ENCODE measurements at regions not wholly inside any gene's neighbourhood (a gene's known extent, or its start where the extent isn't known, plus 50 kb on each side); places are given as distances from the start of the nearest gene placed in this dataset.
"Not testable (repeated sequence)": the region's sequence is repeated elsewhere in the genome, so short reads cannot be mapped to it uniquely, and the experiment has no call there.

- Histone ChIP-seq H3K4me1 (ENCODE audit: control insufficient read depth in 1 of 2, insufficient read depth in 2 of 2, low read length in 2 of 2) (no peaks in the 10 kb centered on the region), H3K4me3 (ENCODE audit: low read length in 2 of 2) (no peak overlapping the region), H3K9me3 (ENCODE audit: control insufficient read depth, low read length) (no peaks in the 10 kb centered on the region), H3K27me3 (ENCODE audit: control insufficient read depth in 1 of 2, insufficient read depth in 2 of 2, low read length in 1 of 2) (no peaks in the 10 kb centered on the region), H3K36me3 (ENCODE audit: control insufficient read depth in 1 of 2, insufficient read depth in 2 of 2, low read length in 1 of 2) (no peaks in the 10 kb centered on the region), H3K27ac (ENCODE audit: low read depth in 1 of 2, low read length in 2 of 2) (no peak overlapping the region)
- intact Hi-C loops (cut with DNase I), result loop anchor here in 1 of 2 donors (10.0 kb wide), 1 partner anchor 1184 kb away; no protein-coding TSS in a partner anchor
- DNase-seq (no peak), ATAC-seq (ENCODE audit: low FRiP score) (no peak)
- 94 to 97% methylated on average over 1 of the region's 1 CpG for WGBS, 2 donors
Measured at GRCh38 chr2:146730882-146731281, 1113.9 kb upstream of the ACVR2A start.

DNA sequence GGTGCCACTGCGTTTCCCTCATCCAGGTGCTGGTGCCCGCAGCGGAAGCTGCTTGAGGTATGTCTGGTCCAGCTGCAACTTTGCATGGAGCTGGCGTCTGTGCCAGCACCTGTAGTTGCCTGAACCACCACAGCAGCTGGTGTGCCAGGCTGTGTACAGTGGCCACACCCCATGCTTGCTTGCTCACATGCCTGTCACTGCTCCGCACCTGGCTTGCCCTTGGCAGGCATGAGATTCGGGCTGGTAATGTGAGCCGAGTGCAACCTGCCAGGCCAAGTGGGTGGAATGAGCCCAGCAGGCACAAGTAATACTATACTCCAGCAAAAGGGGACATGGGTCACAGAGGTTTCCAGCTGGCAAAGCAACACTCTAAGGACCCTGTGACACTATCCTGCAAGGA lies 1123.3 kb upstream of the ACVR2A start:
- no peaks in the 10 kb centered on the region for H3K4me1 ChIP-seq (ENCODE audit: control insufficient read depth in 1 of 2, insufficient read depth in 2 of 2, low read length in 2 of 2)
- H3K36me3 ChIP-seq (ENCODE audit: control insufficient read depth in 1 of 2, insufficient read depth in 2 of 2, low read length in 1 of 2), result no peaks in the 10 kb centered on the region
- no peaks in the 10 kb centered on the region for H3K27me3 ChIP-seq (ENCODE audit: control insufficient read depth in 1 of 2, insufficient read depth in 2 of 2, low read length in 1 of 2)
- peaks cover 3% of the 10 kb centered on the region for H3K9me3 ChIP-seq (ENCODE audit: control insufficient read depth, low read length)
- intact Hi-C loops (cut with DNase I), result no loop called here
- WGBS, 2 donors, result 81 to 85% methylated on average over 7 of the region's 7 CpGs
- DNase-seq (no peak), ATAC-seq (ENCODE audit: low FRiP score) (no peak)
- H3K27ac ChIP-seq (ENCODE audit: low read depth in 1 of 2, low read length in 2 of 2), result no peak overlapping the region
- no peak overlapping the region for H3K4me3 ChIP-seq (ENCODE audit: low read length in 2 of 2)

DNA sequence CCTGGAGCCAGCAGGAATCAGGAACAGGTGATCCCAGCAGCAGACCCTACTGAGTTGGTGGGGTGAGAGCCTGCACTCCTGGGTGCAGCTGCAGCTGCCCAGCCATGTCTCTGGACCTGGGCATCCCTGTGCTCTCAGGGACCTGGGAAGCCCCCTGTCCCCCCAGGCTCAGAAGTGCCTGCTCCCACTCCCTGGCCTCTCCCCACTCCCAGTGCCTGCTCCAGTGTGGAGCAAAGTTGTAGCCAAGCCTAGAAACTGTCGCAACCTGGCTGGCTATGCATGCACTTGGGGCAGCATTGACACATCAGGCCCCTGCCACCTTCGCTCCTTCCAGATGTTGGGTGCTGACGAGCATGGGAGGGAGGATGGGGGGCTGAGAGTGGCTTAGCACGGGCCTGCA lies 1124.7 kb upstream of the ACVR2A start:
- intact Hi-C loops (cut with DNase I), result no loop called here
- ATAC-seq (ENCODE audit: low FRiP score) (no peak), DNase-seq (no peak)
- no peaks in the 10 kb centered on the region for H3K36me3 ChIP-seq (ENCODE audit: control insufficient read depth in 1 of 2, insufficient read depth in 2 of 2, low read length in 1 of 2)
- no peaks in the 10 kb centered on the region for H3K4me1 ChIP-seq (ENCODE audit: control insufficient read depth in 1 of 2, insufficient read depth in 2 of 2, low read length in 2 of 2)
- no peak overlapping the region for H3K27ac ChIP-seq (ENCODE audit: low read depth in 1 of 2, low read length in 2 of 2)
- 90 to 92% methylated on average over 4 of the region's 4 CpGs for WGBS, 2 donors
- peaks cover 3% of the 10 kb centered on the region for H3K9me3 ChIP-seq (ENCODE audit: control insufficient read depth, low read length)
- H3K27me3 ChIP-seq (ENCODE audit: control insufficient read depth in 1 of 2, insufficient read depth in 2 of 2, low read length in 1 of 2), result no peaks in the 10 kb centered on the region
- H3K4me3 ChIP-seq (ENCODE audit: low read length in 2 of 2), result no peak overlapping the region

DNA sequence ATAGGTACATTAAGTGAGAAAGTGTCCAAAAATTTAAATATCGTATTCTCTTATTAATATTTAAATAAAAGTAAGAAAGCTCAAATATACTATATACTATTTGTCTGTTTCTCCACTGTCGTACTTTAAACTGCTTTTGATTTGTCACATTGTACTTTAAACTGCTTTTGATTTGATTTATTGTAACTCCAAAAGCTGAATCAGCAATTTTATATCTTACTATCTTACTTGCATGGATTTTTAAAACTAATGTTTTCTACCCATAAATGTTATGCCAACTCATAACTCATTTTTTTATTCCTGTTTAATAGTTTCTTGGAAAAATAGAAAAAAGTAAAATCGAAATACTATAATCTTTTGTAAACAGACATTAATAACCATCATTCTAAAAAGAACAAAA lies 1128.2 kb upstream of the ACVR2A start:
- no peak for DNase-seq
- Histone ChIP-seq H3K36me3 (ENCODE audit: control insufficient read depth in 1 of 2, insufficient read depth in 2 of 2, low read length in 1 of 2) (no peaks in the 10 kb centered on the region), H3K27ac (ENCODE audit: low read depth in 1 of 2, low read length in 2 of 2) (no peak overlapping the region), H3K4me3 (ENCODE audit: low read length in 2 of 2) (no peak overlapping the region), H3K9me3 (ENCODE audit: control insufficient read depth, low read length) (peaks cover 2% of the 10 kb centered on the region), H3K27me3 (ENCODE audit: control insufficient read depth in 1 of 2, insufficient read depth in 2 of 2, low read length in 1 of 2) (no peaks in the 10 kb centered on the region), H3K4me1 (ENCODE audit: control insufficient read depth in 1 of 2, insufficient read depth in 2 of 2, low read length in 2 of 2) (no peaks in the 10 kb centered on the region)
- intact Hi-C loops (cut with DNase I), result no loop called here
- 38 to 44% methylated on average over 3 of the region's 3 CpGs for WGBS, 2 donors
- no peak for ATAC-seq (ENCODE audit: low FRiP score)

DNA sequence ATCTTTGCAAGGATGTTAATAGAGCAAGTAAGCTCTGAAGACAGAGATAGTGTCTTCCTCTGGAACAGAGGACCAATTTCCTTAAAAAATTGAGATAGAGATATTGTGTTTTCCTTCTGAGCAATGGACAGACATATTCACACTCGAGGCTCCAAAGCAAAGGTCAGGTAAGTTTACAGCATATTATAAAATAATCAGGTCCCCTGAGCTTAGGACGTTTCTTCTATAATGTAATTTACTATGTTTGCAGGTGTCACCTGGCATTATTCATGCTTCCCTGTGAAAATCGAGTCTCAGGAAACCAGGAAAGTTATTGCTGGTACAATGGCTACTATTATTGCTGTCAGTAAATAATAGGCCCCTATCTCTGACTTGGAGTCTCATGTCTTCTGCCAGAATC lies 1135.8 kb upstream of the ACVR2A start:
- intact Hi-C loops (cut with DNase I), result no loop called here
- 45 to 55% methylated on average over 3 of the region's 3 CpGs for WGBS, 2 donors
- no peak overlapping the region for H3K4me3 ChIP-seq (ENCODE audit: low read length in 2 of 2)
- H3K9me3 ChIP-seq (ENCODE audit: control insufficient read depth, low read length), result no peaks in the 10 kb centered on the region
- H3K27ac ChIP-seq (ENCODE audit: low read depth in 1 of 2, low read length in 2 of 2), result no peak overlapping the region
- ATAC-seq (ENCODE audit: low FRiP score) (no peak), DNase-seq (no peak)
- no peaks in the 10 kb centered on the region for H3K36me3 ChIP-seq (ENCODE audit: control insufficient read depth in 1 of 2, insufficient read depth in 2 of 2, low read length in 1 of 2)
- no peaks in the 10 kb centered on the region for H3K4me1 ChIP-seq (ENCODE audit: control insufficient read depth in 1 of 2, insufficient read depth in 2 of 2, low read length in 2 of 2)
- H3K27me3 ChIP-seq (ENCODE audit: control insufficient read depth in 1 of 2, insufficient read depth in 2 of 2, low read length in 1 of 2), result no peaks in the 10 kb centered on the region

- 91 to 93% methylated on average over 1 of the region's 1 CpG for WGBS, 2 donors
- no peak for ATAC-seq (ENCODE audit: low FRiP score)
- no peak for DNase-seq
- Histone ChIP-seq H3K4me1 (ENCODE audit: control insufficient read depth in 1 of 2, insufficient read depth in 2 of 2, low read length in 2 of 2) (no peaks in the 10 kb centered on the region), H3K9me3 (ENCODE audit: control insufficient read depth, low read length) (peaks cover 4% of the 10 kb centered on the region), H3K36me3 (ENCODE audit: control insufficient read depth in 1 of 2, insufficient read depth in 2 of 2, low read length in 1 of 2) (no peaks in the 10 kb centered on the region), H3K4me3 (ENCODE audit: low read length in 2 of 2) (no peak overlapping the region), H3K27me3 (ENCODE audit: control insufficient read depth in 1 of 2, insufficient read depth in 2 of 2, low read length in 1 of 2) (no peaks in the 10 kb centered on the region), H3K27ac (ENCODE audit: low read depth in 1 of 2, low read length in 2 of 2) (no peak overlapping the region)
- intact Hi-C loops (cut with DNase I), result no loop called here
Measured at GRCh38 chr2:146701183-146701582, 1143.6 kb upstream of the ACVR2A start.

DNA sequence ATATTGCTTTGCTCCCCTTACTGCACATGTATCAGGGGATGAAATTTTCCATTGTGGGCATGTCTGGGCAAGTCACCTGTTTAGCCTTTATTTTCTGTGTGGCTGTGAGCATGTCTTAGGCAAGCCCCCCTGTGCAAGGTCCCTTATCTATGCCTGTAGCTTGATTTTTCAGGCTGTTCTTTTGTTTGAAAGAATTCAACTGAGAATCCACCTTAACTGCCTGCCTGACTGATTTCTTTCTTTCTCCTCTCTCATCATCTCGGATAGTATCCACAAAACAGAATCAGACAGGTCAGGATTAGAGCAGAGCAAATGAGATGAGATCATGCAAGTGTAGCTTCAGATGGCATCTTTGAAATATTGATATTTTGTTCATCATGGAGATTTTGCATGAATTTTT lies 1147.5 kb upstream of the ACVR2A start:
- Histone ChIP-seq H3K4me3 (ENCODE audit: low read length in 2 of 2) (no peak overlapping the region), H3K9me3 (ENCODE audit: control insufficient read depth, low read length) (peaks cover 4% of the 10 kb centered on the region), H3K4me1 (ENCODE audit: control insufficient read depth in 1 of 2, insufficient read depth in 2 of 2, low read length in 2 of 2) (no peaks in the 10 kb centered on the region), H3K27ac (ENCODE audit: low read depth in 1 of 2, low read length in 2 of 2) (no peak overlapping the region), H3K36me3 (ENCODE audit: control insufficient read depth in 1 of 2, insufficient read depth in 2 of 2, low read length in 1 of 2) (no peaks in the 10 kb centered on the region), H3K27me3 (ENCODE audit: control insufficient read depth in 1 of 2, insufficient read depth in 2 of 2, low read length in 1 of 2) (no peaks in the 10 kb centered on the region)
- ATAC-seq (ENCODE audit: low FRiP score) (no peak), DNase-seq (no peak)
- intact Hi-C loops (cut with DNase I), result no loop called here
- 90 to 94% methylated on average over 1 of the region's 1 CpG for WGBS, 2 donors

GRCh38 chr2:146696787-146697186 lies 1148.0 kb upstream of the ACVR2A start:
- DNase-seq; H3K27me3 ChIP-seq (ENCODE audit: control insufficient read depth in 1 of 2, insufficient read depth in 2 of 2, low read length in 1 of 2); H3K36me3 ChIP-seq (ENCODE audit: control insufficient read depth in 1 of 2, insufficient read depth in 2 of 2, low read length in 1 of 2); ATAC-seq (ENCODE audit: low FRiP score); H3K9me3 ChIP-seq (ENCODE audit: control insufficient read depth, low read length); intact Hi-C loops (cut with DNase I); H3K4me3 ChIP-seq (ENCODE audit: low read length in 2 of 2); H3K27ac ChIP-seq (ENCODE audit: low read depth in 1 of 2, low read length in 2 of 2); H3K4me1 ChIP-seq (ENCODE audit: control insufficient read depth in 1 of 2, insufficient read depth in 2 of 2, low read length in 2 of 2): not testable (repeated sequence)
- WGBS, 2 donors, result 92 to 95% methylated on average over 2 of the region's 3 CpGs

- H3K36me3 ChIP-seq (ENCODE audit: control insufficient read depth in 1 of 2, insufficient read depth in 2 of 2, low read length in 1 of 2), result no peaks in the 10 kb centered on the region
- 31 to 36% methylated on average over 1 of the region's 1 CpG for WGBS, 2 donors
- H3K9me3 ChIP-seq (ENCODE audit: control insufficient read depth, low read length), result no peaks in the 10 kb centered on the region
- no peak for ATAC-seq (ENCODE audit: low FRiP score)
- peaks cover 0 to 2% of the 10 kb centered on the region in 2 donors for H3K27me3 ChIP-seq (ENCODE audit: control insufficient read depth in 1 of 2, insufficient read depth in 2 of 2, low read length in 1 of 2)
- H3K4me1 ChIP-seq (ENCODE audit: control insufficient read depth in 1 of 2, insufficient read depth in 2 of 2, low read length in 2 of 2), result no peaks in the 10 kb centered on the region
- DNase-seq, result no peak
- no peak overlapping the region for H3K27ac ChIP-seq (ENCODE audit: low read depth in 1 of 2, low read length in 2 of 2)
- no peak overlapping the region for H3K4me3 ChIP-seq (ENCODE audit: low read length in 2 of 2)
- intact Hi-C loops (cut with DNase I), result no loop called here
Measured at GRCh38 chr2:146681991-146682390, 1162.8 kb upstream of the ACVR2A start.
